A172 (cell line): ENCODE measurements at regions not wholly inside any gene's neighbourhood (a gene's known extent, or its start where the extent isn't known, plus 50 kb on each side); places are given as distances from the start of the nearest gene placed in this dataset.

Experiments used
- DNase-seq: peaks from one replicate; pipeline ENCODE4 v3.0.0-alpha.2; 2015; ENCODE audit warnings: low spot score

- DNase-seq, result no peak
Observed at GRCh38 chr7:155178096-155178495, 108.0 kb downstream of the HTR5A start.

GRCh38 chr7:155181768-155182167 is 111.6 kb downstream of the HTR5A start:
- DNase-seq, result no peak

DNA sequence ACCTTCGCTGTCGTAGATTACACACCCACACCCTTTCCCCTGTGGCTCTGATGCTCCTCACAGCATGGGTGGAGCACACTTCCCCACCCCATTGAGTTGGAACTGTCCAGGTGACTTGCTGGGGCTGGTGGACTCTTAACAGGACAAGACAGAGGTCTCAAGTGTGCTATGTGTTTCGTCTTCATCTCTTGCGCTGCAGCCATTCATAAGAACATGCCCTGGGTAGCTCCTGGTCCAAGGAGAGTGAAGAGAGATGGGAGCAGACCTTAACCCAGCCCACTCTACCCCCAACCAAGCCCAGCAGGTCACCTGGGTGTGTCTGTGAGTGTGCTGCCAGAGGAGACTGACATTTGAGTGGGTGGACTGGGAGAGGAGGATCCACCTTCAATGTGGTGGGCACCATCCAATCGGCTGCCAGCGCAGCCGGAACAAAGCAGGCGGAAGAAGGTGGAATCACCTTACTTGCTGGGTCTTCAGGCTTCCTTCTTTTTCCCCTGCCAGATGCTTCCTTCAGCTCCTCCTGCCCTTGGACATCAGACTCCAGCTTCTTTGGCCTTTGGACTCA is 112.4 kb downstream of the HTR5A start:
- no peak for DNase-seq

GRCh38 chr7:155183655-155184054 is 113.5 kb downstream of the HTR5A start:
- no peak for DNase-seq

DNA sequence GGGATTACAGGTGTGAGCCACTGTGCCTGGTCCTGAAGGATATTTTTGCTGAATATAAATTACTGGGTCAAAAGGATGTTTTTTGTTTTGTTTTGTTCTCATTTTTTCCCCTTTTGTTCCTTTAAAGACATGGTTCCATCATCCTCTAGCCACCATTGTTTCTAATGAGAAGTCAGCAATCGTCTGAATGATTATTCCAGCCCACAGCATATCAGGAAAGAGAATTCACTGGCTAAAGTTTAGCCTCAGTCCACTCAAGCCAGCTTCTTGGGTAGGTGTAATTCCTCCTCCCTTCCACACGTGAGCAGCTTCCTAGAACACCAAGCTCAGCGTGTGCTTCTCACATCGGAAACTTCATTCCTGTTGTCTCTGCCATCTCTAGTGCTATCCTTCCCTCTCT is 112.8 kb upstream of the INSIG1 start:
- DNase-seq, result no peak

DNA sequence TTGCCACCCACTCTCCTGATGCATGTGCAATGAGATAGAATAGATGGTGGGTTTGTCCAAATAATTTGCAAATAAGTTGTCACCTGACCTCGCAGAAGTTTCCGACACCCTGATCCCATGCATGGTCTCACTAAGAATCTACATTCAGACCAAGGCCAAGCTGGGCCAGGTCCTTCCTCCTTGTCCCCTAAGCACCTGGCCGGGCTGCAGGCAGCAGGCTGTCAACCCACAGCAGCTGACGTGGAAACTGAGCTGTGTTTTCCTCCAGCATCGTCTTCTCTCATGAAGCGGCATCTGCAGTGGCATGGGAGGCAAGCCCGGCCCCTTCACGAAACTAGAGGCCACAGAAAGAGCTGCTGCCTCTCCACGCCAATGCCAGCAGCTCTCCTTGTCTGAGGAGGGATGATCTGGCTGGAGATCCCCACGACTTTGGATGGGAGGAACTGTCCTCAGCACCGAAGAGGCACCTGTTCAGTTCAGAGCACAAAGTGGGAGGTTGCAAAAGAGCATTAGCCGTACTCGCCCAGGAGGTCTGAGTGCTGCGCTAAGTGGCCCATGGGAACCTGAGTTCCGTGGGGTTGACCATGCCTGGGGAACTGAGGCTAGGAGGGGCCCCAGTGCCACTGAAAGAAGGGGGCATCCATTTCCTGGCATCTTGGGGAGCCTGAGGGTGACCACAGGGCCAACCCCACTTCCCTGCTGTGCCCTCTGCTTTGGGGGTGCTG is 110.5 kb upstream of the INSIG1 start:
- no peak for DNase-seq

- peak; percentile 49 for DNase-seq
Observed at GRCh38 chr7:155188357-155188756, 109.3 kb upstream of the INSIG1 start.

- DNase-seq, result no peak
Observed at GRCh38 chr7:155188821-155189581, 108.7 kb upstream of the INSIG1 start.

DNA sequence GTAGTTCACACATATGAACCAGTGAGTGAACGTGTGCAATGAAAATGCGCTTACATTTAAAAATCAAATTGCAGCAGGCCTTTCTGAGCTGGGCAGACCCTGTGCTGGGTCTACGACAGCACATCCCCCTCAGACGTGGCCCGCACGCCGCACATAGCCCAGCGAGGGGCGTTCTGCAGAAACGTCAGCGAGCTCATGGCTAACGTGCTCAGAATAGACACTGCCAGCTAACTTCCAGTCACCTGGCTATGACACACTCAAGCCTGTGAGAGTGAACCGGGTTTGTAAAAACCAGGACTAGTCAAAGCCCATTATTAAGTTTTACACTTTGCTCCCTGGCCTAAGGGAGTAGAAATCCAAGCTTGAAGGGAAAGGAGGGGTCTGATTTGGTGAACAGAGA is 108.1 kb upstream of the INSIG1 start:
- no peak for DNase-seq

- peak; percentile 11 for DNase-seq
Observed at GRCh38 chr7:155190688-155191087, 107.0 kb upstream of the INSIG1 start.

DNA sequence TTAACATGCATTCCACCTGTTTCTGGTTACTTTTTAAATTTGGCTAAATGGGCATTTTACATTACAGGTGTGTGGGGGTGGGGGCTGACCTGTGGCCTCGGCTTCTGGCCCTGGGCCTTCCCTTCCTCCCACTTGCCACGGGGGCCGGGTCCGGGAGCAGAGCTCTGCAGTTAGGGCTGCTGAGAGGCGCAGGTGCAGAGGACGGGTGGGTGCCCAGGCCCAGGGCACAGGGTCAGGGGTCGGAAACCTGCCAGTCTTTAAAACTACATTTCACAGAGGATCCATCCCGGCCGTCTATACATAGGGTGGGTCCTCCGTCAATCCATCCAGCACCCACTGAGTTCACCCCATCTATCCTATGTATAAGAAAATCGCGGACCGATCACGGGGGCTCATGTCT is 106.5 kb upstream of the INSIG1 start:
- DNase-seq, result no peak

DNA sequence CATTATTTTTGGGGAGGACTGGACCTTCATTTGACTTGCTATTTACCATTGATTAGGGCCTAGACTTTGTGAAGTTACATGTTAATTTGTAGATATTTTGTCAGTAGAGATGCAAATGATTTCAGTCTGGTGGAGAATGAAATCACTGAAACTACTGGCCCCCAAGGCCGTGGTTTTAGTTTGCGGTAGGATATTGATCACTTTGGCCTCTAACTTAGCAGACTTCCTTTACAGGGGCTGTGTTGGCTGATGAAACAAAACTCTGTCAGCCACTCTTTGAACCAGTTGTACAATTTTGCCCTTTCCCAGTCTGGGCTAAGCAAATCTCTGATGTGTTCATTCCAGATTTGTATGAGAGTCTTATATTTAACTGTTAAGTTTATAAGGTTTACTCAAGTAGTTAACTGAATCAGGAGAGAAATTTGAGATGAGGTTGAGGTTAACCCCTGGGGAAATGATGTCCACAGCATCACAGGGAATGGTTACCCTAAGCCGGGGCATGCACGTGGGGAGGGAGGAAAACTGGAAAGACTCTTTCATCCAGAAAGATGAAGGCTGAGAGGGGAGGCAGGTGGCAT is 105.7 kb upstream of the INSIG1 start:
- no peak for DNase-seq

DNA sequence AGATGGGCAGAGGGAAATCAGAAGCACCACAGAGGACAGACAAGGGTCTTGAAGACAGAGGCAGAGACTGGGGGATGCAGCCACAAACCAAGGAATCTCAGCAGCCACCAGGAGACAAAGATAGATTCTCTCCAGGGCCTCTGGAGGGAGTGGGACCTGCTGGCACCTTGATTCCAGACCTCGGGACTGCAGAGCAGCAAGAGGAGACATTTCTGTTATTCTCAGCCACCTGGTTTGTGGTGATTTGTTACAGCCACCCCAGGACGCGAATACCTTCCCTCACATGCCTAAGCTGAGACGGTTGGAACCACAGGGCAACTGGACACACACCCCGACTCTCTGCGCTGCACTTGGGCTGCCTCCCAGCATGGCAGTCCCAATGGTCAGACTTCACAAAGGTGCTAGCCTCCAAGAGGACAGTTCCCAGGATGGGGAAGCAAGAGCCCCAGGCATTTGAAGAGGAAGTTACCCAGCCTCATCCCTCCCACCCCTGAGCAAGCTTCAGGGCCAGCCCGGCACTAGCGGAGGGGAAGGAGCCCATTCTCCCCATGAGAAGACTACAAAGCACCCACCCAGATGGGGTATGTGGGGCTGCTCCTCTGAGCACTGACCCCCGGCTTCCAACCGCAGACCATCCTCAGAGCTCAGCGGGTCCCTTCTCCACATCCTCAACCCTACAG is 104.6 kb upstream of the INSIG1 start:
- no peak for DNase-seq

DNA sequence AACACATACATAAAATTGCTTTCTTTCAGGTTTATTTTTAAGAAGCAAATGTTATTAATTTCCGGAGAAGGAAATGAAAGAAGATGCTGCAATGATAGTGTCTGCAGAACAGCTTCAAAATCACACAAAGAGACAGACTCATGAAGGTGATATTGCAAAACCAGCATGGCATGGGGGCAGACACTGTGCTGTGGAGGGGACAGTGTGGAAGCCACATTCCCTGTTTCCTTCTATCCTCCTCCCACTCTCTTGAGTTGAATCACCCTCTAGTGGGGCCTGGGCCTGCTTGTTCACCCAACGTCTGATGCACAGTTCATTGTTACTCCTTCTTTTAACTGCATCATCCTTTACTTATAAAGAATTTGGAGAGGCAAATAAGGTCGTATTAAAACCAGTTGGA is 104.0 kb upstream of the INSIG1 start:
- no peak for DNase-seq

DNA sequence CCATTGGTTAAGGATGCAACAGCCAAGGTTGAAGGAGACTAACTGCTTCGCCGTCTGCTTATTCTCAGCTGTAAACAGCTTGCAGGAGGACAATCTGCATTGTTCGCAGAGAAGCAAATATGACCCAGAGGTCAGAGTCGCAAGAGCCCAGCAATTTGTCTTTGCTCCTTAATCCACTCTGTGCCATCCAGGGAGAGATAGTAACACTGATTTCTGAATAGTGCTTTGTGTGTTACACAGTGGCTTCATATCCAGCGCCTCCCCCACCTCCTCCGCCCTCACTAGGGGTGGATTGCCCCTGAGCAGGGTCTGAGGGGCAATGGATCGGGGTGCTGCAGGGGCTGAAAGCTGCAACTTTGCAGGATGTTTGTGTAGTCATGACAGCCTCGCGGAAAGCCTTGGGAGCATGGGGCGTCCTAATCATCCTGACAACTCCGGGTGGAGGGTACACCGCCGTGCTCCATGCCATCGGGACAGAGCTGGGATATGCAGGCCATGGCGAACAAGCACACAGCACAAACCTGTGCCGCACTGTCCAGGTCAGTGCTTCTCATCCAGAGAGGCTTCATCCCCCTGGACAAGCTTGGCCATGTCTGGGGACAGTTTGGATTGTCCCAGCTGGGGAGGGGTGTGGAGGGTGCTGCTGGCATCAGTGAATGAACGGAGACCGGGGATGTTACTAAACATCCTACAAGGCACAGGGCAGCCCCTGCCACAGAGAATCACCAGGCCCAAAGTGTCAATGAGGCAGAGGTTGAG is 103.1 kb upstream of the INSIG1 start:
- DNase-seq, result no peak

- no peak for DNase-seq
Observed at GRCh38 chr7:155195939-155196523, 101.6 kb upstream of the INSIG1 start.

DNA sequence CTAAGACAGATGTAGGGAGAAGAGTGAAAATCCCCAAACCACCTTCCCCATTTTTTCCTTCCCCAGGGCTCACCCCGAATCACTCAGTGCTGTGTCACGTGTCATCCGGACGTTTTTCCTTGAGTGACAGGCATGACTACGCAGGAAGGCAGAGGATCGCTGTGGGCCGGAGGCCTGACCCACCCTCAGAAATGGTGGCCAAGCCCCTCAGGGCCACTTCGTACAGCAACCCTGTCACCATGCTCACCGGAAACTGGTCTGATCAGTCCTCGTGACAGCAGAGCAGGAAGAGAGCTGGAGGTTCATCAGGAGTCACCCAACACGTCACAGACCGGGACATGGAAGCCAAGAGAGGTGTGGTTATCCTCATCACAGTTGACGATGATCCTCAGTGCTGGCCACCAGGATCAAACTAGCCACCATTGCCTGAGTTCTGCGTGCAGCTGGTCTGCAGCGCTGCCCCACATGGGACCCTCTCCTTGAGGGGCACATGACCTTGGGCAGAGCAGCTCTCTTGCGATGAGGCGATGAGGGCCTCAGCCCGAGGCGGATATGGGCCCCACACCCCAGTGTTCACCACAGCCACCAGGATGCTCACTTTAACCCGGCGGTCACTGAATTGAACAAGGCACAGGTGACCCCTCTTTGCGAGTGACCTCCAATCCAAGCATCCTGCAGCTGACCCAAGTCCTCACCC is 99.3 kb upstream of the INSIG1 start:
- no peak for DNase-seq

DNA sequence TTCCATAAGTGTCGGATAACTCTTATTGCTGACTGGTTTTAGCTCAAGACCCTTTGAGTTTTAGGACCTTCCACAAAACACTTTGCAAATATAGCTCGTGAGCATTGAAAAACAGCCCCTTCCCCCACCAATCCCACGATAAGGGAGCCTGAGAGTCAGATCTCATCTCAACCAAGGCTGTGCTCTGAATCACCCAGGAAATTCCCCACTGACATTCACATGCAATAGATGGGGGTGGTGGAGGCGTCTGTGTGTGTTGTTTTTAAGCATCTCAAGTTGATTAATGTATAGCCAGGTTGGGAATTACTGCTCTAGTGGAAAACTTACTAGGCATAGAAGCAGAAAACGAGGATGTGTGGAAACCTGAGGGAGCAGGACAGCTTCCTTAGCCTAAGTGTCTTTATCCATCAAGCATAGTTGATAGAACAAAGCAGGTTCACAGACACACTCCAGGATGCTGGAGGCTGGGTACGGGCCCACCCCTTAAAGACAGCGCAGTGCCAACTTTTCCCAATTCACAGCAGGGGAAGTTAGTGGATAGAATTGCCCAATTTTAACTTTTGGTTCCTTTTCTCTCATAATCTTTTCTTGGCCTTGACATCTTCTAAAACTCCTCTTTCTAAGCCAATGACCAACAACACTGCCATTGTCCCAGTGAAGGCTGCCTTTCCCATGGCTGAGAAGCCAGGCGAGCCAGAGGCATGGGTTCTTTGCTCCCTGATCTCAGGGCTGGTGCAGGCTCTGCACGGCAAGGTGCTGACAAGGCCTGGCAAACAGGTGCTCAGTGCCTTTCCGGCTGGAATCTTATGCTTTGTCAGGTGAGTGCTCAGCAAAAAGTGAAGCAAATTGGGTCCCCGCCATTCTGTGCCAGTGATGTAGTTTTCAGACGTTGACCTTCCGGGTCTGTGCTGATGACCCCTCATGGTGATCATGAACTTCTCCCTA is 98.5 kb upstream of the INSIG1 start:
- DNase-seq, result peak; percentile 80
